GM13976 (cell line): ENCODE measurements at regions not wholly inside any gene's neighbourhood (a gene's known extent, or its start where the extent isn't known, plus 50 kb on each side); places are given as distances from the start of the nearest gene placed in this dataset.

ENCODE experiments used
- DNase-seq: peaks from one replicate; pipeline ENCODE4 v3.0.0; 2012; ENCODE audit warnings: low spot score
- CTCF ChIP-seq: IDR thresholded peaks from 2 replicates; pipeline ENCODE4 v1.5.1; 2012; ENCODE audit warnings: borderline replicate concordance, mild to moderate bottlenecking; ENCODE audit not compliant: insufficient read depth; ENCODE audit errors: extremely low read depth, missing control alignments, control extremely low read depth
- in situ Hi-C: fragments of 300-500 bp; cut with MboI; formaldehyde crosslinking; loops from one replicate; pipeline ENCODE4 v1.12.0; 2022; ENCODE audit warnings: low sequenced_read_pairs, mixed read lengths, inconsistent platforms; ENCODE audit not compliant: unreplicated experiment

GRCh38 chr4:134028421-134028820 lies 173.2 kb downstream of the PABPC4L start:
- no peak for TF ChIP-seq CTCF
- DNase-seq, result no peak
- in situ Hi-C loops, result no loop called here

GRCh38 chr4:134027931-134028330 lies 173.7 kb downstream of the PABPC4L start:
- TF ChIP-seq CTCF, result no peak
- in situ Hi-C loops, result no loop called here
- DNase-seq, result no peak

GRCh38 chr4:134024251-134024650 lies 177.3 kb downstream of the PABPC4L start:
- TF ChIP-seq CTCF, result peak; percentile 10
- in situ Hi-C loops, result no loop called here
- DNase-seq, result no peak

GRCh38 chr4:134019657-134020056 lies 181.9 kb downstream of the PABPC4L start:
- no peak for TF ChIP-seq CTCF
- in situ Hi-C loops, result no loop called here
- DNase-seq, result no peak

- DNase-seq, result no peak
- in situ Hi-C loops, result no loop called here
- TF ChIP-seq CTCF, result no peak
Measured at GRCh38 chr4:134018846-134019245, 182.7 kb downstream of the PABPC4L start.

GRCh38 chr4:134001057-134001456 lies 200.5 kb downstream of the PABPC4L start:
- in situ Hi-C loops, result no loop called here
- DNase-seq, result no peak
- TF ChIP-seq CTCF, result no peak

- in situ Hi-C loops, result no loop called here
- DNase-seq, result no peak
- TF ChIP-seq CTCF, result no peak
Measured at GRCh38 chr4:133997436-133997835, 204.2 kb downstream of the PABPC4L start.
